Globus pallidus (tissue), 1 donor: ENCODE measurements at regions not wholly inside any gene's neighbourhood (a gene's known extent, or its start where the extent isn't known, plus 50 kb on each side); places are given as distances from the start of the nearest gene placed in this dataset.
"Not testable (repeated sequence)": the region's sequence is repeated elsewhere in the genome, so short reads cannot be mapped to it uniquely, and the experiment has no call there.

Experiments used
- DNase-seq: peaks from one replicate; pipeline ENCODE4 v3.0.0-alpha.2; 2015; ENCODE audit warnings: low spot score

DNA sequence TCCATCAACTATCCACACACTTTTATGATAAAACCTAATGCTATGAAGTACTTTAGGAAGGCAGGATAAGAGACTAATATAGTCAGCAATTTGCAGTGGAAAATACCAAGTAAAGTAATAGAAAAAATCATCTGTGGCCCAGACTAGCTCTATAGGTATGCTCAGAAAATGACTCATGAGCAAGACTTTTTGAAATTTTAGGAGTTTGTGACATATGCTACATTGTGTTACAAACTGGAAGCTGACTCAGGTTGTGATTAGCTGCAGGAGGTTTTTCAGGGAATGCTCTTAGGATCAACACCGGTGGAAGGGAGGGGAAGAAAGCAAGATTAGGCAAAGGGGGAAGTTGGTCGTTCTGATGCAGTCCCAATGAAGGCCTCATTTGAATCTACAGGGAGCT lies 56.1 kb downstream of the FEZF1 start:
- no peak for DNase-seq

DNA sequence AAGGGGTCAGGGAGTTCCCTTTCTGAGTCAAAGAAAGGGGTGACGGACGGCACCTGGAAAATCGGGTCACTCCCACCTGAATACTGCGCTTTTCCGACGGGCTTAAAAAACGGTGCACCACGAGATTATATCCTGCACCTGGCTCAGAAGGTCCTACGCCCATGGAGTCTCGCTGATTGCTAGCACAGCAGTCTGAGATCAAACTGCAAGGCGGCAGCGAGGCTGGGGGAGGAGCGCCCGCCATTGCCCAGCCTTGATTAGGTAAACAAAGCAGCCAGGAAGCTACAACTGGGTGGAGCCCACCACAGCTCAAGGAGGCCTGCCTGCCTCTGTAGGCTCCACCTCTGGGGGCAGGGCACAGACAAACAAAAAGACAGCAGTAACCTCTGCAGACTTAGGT lies 65.8 kb downstream of the FEZF1 start:
- DNase-seq = not testable (repeated sequence)

- not testable (repeated sequence) for DNase-seq
Observed at GRCh38 chr7:122238297-122238696, 66.3 kb downstream of the FEZF1 start.

DNA sequence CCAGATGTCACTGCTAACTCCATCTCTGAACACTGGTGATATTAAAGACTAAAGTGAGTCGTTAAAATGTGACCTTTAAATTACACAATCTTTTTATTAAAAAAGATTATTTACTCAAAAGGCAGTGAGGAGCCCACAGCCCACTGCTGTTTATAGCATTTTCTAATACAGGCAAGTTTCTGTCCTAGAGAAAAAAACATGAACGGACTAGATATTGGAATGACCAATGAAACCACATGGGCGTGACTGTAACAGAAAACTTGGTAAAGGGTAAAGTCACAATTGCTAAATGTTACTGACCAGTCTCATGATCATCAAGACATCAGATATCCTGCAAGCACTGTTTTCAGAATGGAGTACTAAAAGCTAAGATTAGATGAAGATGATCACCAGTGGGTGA lies 78.7 kb downstream of the FEZF1 start:
- DNase-seq = no peak

- peak; percentile 22 for DNase-seq
Observed at GRCh38 chr7:122219253-122219865, 75.3 kb upstream of the AASS start.

GRCh38 chr7:122217125-122217524 lies 73.1 kb upstream of the AASS start:
- DNase-seq = no peak

GRCh38 chr7:122212754-122213153 lies 68.7 kb upstream of the AASS start:
- no peak for DNase-seq

GRCh38 chr7:122211362-122211761 lies 67.3 kb upstream of the AASS start:
- no peak for DNase-seq

DNA sequence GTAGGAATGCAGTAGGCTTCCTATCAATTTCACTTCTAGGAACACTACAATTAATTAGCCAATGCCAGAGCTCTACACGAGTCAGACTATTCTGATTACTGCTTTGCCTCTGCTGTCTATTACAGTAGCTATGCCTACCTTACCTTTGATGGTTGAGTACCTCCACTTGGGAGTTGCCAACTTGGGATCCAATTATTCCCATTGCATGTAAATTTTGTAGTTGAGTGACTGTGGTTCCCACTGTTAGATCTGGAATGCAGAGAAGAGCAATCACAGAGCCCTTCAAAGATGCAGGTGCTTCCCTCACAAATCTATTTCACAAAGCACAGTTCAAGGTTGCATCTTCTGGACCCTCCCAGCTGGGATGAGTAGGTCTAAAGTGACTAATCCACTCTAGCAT lies 62.9 kb upstream of the AASS start:
- no peak for DNase-seq

DNA sequence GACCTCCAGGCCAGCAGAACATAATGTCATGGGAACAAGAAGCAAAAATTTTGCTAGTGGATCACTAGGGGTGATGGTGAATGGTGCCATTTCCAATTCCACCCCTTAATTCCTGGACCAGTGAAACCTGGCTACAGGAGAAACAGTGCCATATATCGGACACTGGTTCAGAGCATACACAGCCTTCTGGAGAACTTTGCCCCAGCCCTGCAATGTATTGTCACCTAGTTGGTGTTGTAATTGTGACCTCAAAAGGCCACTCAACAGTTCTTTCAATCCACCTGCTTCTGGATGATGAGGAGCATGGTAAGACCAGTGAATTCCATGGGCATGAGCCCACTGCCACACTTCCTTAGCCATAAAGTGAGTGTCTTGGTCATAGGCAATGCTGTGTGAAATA lies 59.8 kb upstream of the AASS start:
- DNase-seq = no peak

DNA sequence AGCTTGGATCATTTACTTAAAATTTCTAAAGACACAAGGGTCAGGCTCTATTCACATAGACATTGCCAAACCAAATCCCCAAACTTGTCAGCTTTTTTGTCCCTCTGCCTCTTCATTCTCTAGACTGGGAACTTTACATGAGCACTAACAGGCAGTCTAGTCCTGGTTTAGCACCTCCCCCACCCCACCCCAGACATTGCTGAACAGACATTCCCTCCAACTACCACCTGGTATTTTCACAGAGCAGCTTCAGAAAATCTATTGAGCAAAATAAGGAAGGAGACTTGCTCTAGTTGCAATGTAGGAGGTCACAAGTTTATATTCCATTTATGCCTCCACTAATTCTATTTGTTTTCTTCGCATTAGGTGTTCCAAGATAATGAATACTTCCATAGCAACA lies 56.8 kb upstream of the AASS start:
- no peak for DNase-seq

GRCh38 chr7:122199171-122199570 lies 55.1 kb upstream of the AASS start:
- no peak for DNase-seq

DNA sequence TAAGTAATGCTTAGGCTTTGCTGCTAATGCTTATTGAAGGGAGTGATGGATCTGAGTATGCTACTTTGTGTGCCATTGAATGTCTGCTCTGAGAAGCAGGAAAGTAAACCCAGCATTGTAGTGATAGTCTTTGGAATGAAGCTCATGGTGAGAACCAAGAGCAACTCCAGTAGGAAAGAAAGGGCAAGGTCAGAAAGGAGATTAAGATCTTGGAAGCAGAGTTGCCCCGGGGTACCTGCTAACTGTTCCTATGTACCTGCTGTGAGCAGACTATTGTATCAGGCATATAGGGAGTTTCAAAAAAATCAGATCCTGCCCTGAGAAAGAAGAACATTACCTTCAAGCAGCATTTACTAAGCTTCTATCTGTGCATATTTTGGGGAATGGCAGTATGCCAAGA lies 54.5 kb upstream of the AASS start:
- no peak for DNase-seq
